Embryonic facial prominence (tissue), 1 donor: ENCODE measurements at regions not wholly inside any gene's neighbourhood (a gene's known extent, or its start where the extent isn't known, plus 50 kb on each side); places are given as distances from the start of the nearest gene placed in this dataset.
A peak's percentile ranks its signal among the peaks of the same experiment; 100 is the strongest.

Experiments used
- DNase-seq: peaks from one replicate; pipeline ENCODE4 v3.0.0-alpha.2; 2016; ENCODE audit errors: extremely low spot score

DNA sequence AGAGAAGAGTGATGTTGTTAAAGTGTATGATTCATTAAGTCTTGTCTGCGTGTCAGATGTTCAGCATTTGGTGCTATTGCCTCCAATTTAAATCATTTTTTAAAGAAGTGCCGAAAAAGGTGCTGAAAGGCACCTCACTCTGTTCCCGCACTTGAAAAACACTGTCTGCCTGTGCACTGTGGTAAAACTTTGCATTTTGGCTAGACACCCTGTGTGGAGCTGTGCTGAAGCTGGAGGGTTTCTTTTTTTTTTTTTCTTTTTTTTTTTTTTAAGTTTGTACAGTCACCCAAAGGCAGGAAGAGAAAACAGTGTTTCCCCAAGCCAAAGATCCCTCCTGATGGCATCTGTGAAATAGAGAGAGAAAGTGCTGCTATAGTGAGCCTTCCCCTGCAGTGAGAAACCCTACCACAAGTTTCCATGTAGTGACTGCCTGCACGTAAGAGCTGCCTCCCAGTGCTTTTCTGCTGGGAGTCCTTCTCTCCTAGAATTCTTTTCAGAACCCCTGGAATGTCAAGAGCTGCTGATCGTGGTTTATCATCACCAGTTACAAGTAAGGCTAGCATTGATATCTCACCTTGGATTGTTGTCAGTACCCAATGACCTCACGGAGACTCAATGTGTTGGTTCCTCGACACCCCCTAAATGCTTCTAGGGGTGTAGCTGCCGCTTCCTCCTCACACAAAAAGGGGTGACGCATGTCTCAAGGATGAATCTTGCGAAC lies 116.0 kb upstream of the SOX9 start:
- no peak for DNase-seq

- DNase-seq: no peak
These were observed 115.3 kb upstream of the SOX9 start for GRCh38 chr17:72005332-72006163.

DNA sequence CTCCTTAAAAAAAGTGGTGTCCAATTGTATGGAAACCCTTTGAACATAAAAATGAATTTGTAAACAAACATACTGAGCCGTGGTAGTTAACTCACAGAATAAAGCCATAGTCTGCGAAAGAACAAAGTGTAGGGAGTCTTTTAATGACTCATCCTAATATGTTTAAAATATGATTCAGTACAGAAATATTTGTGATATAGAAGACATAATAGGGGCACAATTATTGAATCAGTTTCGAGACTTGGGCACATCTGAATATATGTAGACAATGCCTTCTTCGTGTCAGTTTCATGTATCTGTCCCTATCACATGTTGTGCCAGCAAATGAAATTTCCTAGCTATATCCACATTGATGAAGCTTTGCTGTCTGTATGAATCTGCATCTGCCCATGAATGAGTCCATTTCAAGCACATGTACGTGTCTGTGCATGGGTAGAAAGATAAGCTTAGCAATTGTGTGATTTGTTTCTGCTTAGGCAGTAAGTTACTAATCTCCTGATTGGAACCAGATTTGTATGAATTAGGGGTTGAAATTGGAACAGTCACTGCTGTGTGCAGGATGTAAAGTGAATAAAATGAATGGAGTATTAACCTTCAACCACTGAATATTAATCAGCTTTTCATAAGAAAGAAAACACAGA lies 112.5 kb upstream of the SOX9 start:
- DNase-seq: no peak

DNA sequence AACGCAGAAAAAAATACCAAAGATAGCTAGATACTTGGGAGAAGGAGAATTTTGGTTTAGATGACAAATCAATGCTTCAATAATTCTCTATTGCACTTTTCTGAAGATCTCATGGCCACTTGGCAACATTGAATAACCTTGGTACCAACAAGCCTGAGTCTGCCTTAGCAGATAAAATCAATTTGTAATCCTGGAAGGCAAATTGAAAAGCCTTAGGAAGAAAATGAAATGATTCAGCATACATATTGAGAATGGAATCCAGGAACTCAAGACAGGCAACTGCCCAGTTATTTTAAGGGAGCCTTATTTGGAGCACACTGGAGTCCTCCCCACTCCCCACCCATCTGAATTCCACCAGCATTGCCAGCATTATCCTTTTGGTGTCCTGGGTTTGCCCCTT lies 109.3 kb upstream of the SOX9 start:
- no peak for DNase-seq

DNA sequence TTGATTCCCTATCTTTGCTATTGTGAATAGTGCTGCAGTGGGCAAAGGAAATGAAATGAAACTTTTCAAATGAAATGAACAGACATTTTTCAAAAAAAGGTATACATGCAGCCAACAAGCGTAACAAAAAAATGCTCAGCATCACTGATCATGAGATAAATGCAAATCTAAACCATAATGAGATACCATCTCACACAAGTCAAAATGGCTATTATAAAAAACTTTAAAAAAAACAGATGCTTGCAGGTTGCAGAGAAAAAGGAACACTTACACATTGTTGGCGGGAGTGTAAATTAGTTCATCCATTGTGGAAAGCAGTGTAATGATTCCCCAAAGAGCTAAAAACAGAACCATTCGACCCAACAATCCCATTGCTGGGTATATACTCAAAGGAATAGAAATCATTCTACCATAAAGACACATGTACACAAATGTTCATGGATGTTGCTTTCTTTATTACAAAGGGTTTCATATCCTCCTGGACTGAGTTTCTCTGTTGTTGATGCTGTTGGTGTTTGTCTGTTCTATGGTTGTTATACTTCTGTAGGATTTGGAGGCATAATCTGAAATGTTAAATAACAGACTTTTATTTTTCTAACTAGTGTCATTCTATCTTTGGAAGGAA lies 99.3 kb upstream of the SOX9 start:
- no peak for DNase-seq

GRCh38 chr17:72022328-72023275 lies 98.2 kb upstream of the SOX9 start:
- DNase-seq: no peak

DNA sequence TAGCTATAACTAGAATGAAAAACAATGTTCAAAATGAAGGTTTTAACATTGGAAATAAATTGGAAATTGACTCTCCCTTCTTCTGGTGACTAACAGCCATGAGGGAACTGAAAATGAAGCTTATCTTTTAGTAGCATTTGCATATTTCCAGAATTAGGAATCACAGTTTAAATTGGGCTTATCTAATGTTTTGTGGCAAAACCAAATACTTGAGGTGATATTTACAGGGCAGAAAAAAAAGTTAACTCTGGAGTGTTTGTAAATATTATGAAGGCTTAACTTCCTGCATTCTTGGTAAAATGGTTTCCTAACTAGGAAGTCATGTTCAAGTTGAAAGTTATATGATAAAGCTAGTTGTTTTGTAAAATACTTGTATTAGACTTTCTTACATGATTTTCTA lies 96.4 kb upstream of the SOX9 start:
- no peak for DNase-seq

- no peak for DNase-seq
These were observed 95.7 kb upstream of the SOX9 start for GRCh38 chr17:72025113-72025512.

DNA sequence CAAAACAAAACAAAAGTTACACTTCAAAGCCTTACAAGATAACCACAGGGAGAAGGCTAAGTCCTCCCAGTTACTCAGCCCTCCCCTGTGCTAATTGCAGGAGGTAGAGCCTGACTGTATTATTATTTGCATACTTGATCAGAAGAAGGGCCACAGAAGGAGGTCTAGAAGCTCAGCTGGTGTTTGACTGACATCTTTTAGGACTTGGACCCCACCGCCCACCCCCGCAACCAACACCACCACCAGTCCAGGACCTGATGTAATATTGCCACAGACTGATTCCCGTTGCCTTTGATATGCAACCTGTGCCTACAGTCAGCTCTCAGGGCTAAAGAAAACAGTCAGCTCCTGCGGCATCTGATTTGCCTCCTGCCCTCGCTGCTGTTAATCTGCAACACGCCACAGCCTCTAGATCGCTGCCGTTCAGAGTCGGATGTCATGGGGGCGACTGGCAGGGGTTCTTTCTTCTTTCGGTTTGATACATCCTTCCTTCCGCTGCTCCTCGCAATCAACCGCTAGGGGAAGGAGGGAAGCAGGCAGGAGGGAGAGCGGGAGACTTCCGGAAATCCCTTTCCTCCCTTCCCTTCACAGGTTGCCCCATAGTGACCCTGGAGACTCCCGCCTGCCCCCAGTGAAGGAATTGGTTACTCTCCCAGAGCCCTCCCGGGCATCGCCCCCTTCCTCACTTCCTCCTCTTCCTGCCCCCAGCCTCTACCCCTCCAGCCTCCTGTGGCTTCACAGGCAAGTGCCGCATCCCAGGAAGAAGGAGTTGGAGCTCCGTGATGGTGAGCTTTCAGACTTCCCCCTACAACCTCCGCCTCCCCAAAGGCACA lies 90.5 kb upstream of the SOX9 start:
- DNase-seq: peak; percentile 61

- DNase-seq: no peak
These were observed 89.5 kb upstream of the SOX9 start for GRCh38 chr17:72031219-72031884.

DNA sequence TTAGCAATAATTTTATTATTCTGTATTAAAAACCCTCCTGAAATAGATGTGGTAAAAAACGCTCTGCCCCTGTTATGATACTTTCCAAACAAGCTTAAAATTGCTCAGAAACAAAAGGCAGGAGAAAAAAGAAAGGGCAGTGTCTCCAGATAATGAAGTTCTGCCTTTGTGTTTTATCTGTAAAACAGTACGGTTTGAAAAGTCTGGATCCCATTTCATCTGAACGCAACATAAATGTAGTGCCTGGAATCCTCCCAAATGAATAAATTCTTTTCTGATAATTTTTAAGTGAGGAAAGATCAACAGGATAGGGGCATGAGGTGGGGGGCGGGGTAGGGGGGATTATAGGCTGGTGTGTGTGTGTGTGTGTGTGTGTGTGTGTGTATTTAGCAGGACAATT lies 87.5 kb upstream of the SOX9 start:
- no peak for DNase-seq

- no peak for DNase-seq
These were observed 86.8 kb upstream of the SOX9 start for GRCh38 chr17:72034000-72034399.

DNA sequence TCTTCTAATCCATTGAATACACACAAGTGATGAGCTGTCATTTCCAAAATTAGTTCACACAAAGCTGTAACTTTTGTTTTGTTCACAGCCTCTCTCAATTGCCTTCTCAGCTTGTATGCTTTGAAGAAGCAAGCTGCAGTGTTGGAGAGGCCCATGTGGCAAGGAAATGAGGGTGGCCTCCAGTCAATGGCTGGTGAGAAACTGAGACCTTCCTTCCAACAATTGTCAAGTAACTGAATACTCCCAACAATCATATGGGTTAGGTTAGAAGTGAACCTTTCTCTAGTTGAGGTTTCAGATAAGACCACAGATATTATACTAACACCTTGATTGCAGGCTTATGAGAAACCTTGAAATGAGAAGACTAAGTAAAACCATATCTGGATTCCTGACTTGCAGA lies 82.4 kb upstream of the SOX9 start:
- no peak for DNase-seq

GRCh38 chr17:72039490-72039889 lies 81.3 kb upstream of the SOX9 start:
- no peak for DNase-seq

DNA sequence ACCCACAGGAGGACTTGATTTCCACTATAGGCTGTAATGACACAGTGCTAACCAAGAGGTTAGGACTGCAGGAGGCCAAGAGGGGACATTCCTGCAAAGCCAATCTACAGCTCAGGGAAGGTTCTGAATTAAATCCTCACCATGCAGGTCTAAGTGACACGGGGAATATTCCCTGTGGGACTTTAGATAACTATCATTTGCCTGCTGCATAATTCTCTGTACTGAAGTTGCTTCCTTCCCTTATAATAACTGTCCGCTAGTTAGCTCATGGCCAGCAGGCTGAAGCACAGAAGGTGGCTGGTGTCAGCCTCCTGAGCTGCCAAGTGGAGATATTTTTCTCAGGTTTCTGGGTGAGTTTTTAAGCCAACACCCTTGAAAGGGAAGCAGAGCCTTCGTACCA lies 74.6 kb upstream of the SOX9 start:
- DNase-seq: no peak

- DNase-seq: no peak
These were observed 73.9 kb upstream of the SOX9 start for GRCh38 chr17:72046643-72047612.

GRCh38 chr17:72049914-72050313 lies 70.9 kb upstream of the SOX9 start:
- DNase-seq: no peak

GRCh38 chr17:72053036-72053435 lies 67.8 kb upstream of the SOX9 start:
- no peak for DNase-seq

- no peak for DNase-seq
These were observed 67.4 kb upstream of the SOX9 start for GRCh38 chr17:72053449-72053848.
